KBM-7 (cell line): ENCODE measurements at regions not wholly inside any gene's neighbourhood (a gene's known extent, or its start where the extent isn't known, plus 50 kb on each side); places are given as distances from the start of the nearest gene placed in this dataset.
A peak's percentile ranks its signal among the peaks of the same experiment; 100 is the strongest.

Source experiments
- DNase-seq: peaks from one replicate; pipeline ENCODE4 v3.0.0-alpha.2; 2015
- in situ Hi-C: fragments of 300-500 bp; cut with MboI; formaldehyde crosslinking; loops from 2 replicates; pipeline ENCODE4 v1.14.3; 2020; ENCODE audit warnings: low sequenced_read_pairs, low pct_unique_long_range_greater_than_20kb, mixed read lengths

- in situ Hi-C loops = no loop called here
- no peak for DNase-seq
These were observed 183.8 kb downstream of the DHX35 start for GRCh38 chr20:39145921-39146320.

DNA sequence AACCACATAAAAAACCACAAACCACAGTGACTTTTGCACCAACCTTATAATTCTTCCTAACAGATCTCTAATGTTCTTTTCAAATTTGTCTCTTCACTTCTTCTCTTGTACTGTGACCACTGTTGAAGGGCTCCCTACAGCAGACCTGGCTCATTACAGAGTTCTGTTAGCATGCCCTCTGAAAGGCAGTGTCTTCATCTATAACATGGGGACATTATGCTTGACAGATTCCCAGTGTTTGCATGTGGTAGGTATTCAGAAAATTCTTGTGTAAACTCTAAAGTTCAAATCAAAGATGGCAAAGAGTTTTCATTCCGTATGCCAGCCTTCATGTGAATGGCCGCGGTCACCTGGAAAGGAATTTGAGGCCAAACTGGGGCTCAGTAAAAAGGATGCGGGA is 182.6 kb downstream of the DHX35 start:
- no peak for DNase-seq
- in situ Hi-C loops = no loop called here

DNA sequence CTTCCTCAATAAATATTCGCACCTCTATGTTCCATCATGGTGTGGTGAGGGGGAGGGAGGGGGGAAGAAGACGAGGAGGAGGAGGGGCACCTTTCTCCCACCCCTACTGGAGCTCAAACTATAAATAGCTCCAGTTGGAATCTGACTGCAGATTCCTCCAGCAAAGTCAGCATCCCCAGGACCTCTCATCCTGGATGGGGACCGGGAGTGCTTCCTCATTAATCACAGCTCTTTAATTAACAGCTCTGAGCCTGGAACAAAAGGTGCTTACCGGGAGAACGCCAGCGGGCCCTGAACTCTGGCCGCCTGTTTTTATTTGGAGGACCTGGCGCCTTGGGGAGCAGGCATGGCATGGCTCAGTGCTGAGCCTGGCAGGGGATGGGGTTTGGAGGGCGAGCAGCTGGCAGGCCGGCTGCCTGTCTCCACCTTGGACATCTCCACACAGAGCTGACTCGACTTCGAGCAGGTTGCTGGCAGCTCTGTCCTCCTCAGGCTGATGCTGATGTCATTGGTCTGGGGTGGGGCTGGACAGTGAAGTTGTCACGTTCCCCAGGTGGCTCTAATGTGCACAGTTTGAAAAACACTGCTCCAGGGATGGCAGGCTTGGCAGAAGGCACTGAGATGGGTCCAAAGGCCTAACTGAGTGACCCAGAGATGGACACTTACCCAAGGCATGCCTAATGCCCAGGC is 180.4 kb downstream of the DHX35 start:
- in situ Hi-C loops = no loop called here
- no peak for DNase-seq

GRCh38 chr20:39137299-39137698 is 175.2 kb downstream of the DHX35 start:
- DNase-seq = no peak
- in situ Hi-C loops = no loop called here

DNA sequence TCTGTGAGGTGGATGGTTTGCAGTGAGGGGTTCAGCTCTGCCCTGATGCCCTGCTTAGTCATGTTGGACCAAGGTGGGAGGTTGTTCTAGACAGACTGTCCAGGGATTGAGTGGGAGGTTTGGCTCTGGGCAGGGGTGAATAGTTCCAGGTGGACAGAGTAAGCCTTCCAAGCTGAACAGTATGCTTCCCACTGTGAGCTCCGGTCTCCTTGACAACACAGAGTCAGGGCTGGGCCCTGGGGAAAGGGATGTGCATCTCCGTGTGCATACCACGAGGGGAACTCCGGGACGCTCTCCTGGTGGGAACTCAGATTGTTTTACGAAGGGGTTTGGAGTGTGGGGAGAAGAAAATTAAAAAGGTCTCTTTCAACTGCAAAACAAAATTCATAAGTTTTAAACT is 174.7 kb downstream of the DHX35 start:
- in situ Hi-C loops = no loop called here
- DNase-seq = no peak

DNA sequence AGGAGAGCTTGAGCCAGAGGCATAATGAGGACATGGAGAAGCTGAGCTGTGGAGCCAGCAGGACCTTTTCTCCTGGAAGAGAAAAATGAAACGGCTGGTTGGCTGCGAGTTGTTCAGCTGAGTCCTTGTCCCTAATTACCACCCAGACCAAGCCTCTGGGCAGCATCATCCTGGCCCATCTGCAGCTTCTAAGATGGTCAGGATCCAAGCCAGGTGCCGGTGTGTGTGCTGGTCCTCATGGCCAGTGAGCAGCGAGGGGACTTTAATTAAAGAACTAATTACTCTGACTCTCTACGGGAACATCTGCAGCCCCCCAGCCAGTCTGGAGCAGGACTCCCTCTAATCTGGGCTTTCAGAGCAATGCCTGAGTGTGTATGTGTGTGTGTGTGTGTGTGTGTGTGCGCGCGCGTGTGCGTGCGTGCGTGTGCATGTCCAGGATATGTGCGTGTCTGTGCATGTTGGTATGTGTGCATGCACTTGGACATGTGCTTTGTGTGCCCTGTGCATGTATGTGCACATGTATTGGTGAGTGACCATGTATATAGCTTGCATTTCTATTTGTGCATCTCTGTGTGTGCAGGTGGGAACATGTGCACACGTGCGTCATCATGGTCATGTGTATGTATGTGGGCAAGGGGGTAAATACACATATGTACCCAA is 173.9 kb downstream of the DHX35 start:
- DNase-seq = no peak
- in situ Hi-C loops = no loop called here

- DNase-seq = no peak
- in situ Hi-C loops = no loop called here
These were observed 171.1 kb downstream of the DHX35 start for GRCh38 chr20:39133201-39133600.

GRCh38 chr20:39132511-39132910 is 170.4 kb downstream of the DHX35 start:
- in situ Hi-C loops = no loop called here

DNA sequence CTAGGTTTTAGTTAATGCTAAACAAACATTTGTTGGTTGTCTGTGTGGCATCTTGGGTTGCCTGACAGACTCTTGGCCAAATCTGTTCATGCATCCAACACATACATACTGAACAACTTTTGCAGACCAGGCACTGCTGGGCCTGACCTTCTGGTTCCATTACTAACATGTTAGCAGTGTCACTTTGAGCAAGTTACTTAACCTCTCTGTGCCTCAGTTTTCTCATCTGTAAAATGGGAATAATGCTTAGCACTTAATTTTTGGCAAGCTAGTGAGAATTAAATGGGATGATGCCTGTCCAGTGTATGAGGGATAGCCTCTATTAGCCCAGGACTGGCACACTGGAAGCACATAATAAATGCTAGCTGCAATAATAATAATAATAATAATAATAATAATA is 169.9 kb downstream of the DHX35 start:
- in situ Hi-C loops = no loop called here
- DNase-seq = no peak

More at GRCh38 chr20:39132511-39132910, 170.4 kb downstream of the DHX35 start:
- DNase-seq = no peak

- in situ Hi-C loops = no loop called here
- DNase-seq = no peak
These were observed 168.5 kb downstream of the DHX35 start for GRCh38 chr20:39130627-39131026.

GRCh38 chr20:39129523-39129922 is 167.4 kb downstream of the DHX35 start:
- in situ Hi-C loops = no loop called here
- DNase-seq = no peak

DNA sequence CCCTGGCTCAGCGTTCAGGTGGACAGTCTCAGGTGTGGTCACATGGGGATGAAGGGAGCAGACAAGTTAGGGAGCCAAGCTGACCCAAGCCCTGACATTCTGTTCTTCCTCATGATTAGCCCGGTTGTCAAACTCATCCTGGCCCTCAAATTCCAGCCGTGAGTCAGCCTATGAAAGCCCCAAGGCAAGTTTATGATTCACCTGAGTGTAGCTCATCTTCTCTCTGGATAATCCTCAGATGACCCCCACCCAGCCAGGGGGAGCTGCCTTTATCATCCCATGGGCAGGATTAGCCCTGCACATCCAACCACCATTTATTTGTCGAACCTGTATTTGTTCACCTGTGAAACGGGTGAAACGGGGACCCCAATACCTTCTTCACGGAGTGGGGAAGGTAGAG is 161.9 kb downstream of the DHX35 start:
- no peak for DNase-seq
- in situ Hi-C loops = no loop called here

DNA sequence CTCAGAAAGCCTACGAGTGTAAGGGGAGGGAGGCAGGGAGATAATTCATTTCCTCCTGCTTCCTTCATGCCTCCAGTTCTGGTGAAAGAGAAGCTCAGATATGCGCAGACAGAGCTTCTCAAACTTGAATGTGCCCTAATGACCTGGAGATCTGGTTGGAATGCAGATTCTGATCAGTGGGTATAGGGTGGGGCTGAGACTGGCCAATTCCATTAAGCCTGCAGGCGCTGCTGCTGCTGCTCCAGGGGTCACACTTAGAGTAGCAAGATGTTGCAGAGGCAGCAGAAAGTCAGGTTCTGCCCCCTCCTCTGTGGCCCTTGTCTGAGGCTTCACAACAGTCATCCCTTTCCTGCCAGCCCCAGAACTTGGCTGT is 161.0 kb downstream of the DHX35 start:
- no peak for DNase-seq
- in situ Hi-C loops = no loop called here

DNA sequence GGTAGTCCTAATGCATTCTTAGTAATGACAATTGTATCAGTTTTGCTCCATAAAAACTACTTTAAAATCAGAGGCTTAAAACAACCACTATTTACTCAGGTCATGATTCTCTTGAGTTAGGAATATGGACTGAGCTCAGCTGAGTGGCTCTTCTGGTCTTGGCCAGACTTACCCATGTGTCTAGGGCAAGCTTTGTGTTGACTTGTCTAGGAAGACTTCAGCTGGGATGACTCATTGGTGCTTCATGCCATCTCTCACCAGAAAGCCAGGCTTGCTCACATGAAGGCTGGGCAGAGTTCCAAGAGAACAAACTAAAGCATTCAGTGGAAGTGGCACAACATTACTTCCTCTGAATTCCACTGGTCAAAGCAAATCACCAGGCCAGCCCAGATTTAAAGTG is 155.3 kb downstream of the DHX35 start:
- no peak for DNase-seq
- in situ Hi-C loops = no loop called here

DNA sequence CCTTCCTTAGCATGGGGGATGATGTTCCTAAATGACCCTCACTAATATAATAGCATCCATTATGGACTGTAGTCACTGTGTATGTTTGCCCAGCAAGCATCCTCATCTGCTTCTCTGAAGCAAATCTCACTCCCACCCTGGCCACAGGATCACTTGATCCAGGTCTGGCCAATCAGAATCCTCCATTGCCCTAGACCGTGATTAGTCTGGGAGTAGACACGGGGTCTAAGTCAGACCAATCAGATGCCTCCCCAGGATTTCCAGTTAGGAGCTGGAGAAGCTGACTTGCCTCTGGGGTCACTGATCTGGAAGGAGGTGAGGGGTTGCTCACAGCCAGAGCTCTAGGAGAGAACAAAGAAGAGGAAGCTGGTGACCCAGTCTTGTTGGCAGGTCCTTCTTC is 153.9 kb downstream of the DHX35 start:
- in situ Hi-C loops = no loop called here
- no peak for DNase-seq

GRCh38 chr20:39112178-39112743 is 150.1 kb downstream of the DHX35 start:
- in situ Hi-C loops = no loop called here
- peak; percentile 39 for DNase-seq

DNA sequence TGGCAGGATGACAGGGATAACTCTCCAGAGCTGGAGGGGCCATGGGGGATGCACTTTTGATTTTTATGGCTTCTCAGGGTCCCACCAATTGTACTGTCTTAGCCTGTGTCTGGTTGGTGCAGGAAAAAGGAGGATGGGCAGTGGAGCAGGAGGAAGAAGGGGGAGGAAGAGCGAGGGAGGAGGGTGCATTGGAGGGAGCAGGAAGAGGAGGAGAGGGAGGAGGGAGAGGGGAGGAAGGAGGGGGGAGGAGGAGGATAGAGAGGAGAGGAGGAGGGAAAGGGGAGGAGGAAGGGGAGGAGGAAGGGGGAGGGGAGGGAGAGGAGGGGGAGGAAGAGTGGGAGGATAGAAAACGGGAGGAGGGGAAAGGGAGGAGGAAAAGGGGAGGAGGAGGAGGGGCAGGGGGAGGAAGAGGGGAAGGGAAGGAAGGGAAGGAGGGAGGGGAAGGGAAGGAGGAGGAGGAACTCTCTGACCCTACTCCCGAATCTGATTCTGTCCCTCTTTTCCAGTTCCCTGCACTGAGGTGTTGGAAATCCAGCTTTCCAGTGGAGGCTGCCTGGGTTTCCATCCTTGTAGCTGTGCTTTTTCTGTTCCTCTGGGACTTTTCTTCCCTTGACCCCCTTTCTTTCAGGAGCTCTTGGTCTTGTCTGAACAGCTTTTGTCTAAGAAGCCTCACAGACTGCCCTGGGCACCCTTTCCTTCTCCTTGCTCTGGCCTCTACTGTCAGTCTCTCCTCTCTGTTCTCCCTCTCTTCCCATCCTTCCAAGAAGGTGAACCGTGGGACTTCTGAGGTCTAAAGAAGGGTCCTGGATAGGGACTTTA is 149.4 kb downstream of the DHX35 start:
- no peak for DNase-seq
- in situ Hi-C loops = no loop called here

DNA sequence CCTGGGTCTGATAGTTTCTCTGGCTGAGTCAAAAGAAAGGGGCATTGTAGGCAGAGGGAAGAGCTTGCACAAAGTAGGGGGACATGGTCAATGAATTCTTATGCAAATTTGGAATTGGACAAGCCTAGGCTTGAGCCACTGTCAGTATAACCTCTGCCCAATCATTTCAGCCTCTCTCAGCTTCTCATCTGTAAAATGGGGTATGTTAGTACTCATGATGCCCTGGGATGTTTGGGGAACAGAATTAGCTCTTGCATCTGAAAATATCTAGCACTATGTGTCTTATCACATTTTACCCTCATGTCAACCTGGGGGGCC is 148.6 kb downstream of the DHX35 start:
- in situ Hi-C loops = no loop called here
- DNase-seq = no peak

DNA sequence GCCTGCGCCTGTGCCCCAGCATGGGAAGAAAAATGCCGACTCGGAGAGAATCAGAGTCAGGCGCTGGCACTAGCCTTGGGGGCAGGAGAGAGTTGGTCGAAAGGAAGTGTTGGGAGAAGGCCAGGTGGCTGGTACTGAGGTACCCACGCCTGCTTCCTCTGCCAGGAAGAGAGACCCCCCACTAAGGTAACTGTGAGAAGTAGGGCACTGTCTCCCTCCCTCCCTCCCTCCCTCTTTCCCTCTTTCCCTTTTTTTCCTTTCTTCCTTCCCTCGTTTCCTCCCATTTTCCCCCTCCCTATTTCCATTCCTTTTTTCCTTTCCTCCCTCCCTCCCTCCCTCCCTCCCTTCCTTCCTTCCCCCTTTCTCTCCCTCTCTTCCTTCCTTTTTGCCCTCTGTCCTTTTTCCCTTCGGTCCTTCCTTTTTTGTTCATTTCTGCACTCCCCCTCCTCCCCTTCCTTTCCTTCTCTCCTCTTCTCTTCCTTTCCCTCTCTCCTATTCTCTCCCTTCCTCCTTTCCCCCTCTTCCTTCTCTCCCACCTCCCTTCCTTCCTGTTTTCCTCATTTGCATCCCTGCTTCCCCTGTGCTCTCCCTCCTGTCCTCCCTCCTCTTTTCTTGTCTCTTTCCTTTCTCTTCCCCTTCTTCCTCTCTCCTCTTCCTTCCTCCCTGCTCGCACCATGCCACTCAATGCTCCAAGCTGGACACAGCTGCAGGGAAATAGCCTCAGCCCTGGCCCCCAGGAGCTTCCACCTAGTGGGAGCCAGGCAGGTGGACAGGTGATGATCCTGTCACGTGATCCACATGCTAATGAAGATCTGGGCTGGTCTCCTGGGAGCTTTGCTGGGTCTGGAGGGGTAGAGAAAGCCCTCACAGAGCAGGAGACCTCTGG is 148.0 kb downstream of the DHX35 start:
- in situ Hi-C loops = no loop called here

More for the DNA sequence above, 148.0 kb downstream of the DHX35 start:
- no peak for DNase-seq
